ENCODE measurements at regions not wholly inside any gene's neighbourhood (a gene's known extent, or its start where the extent isn't known, plus 50 kb on each side); places are given as distances from the start of the nearest gene placed in this dataset.

DNA sequence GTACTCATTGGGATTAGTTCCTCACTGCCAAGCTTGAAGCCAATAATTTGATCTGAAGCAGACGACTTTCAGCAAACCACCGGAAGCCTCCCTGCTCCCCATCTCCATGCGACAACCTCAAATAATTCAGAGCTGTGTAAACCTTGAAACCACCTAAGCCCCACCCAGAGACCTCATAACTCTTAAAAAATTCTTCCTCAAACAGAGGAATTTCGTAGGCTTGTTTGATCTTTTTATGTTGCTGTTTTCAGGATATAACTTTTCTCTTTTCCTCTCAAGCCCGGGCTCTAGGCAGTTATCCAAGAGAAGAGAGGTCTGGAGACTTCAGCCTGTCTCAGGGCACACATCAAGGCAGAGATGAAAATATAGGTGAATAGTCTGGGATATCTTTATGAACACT, 311.6 kb downstream of the KCNRG start:
- no peaks in the 10 kb centered on the region for H3K27me3 ChIP-seq
- no peak overlapping the region for H3K4me3 ChIP-seq
- ATAC-seq, result no peak
- H3K4me1 ChIP-seq, result no peaks in the 10 kb centered on the region
- H3K9me3 ChIP-seq, result peaks cover 0 to 8% (median 0%) of the 10 kb centered on the region in 12 donors
- DNase-seq, result no peak
- H3K36me3 ChIP-seq, result no peaks in the 10 kb centered on the region
- WGBS, 4 donors, result 69 to 80% (median 72%) methylated on average over 5 of the region's 5 CpGs
- H3K27ac ChIP-seq, result no peak overlapping the region
- no peak for TF ChIP-seq POLR2A (IDR thresholded peaks at IDR 0.05)
- TF ChIP-seq, protein P1, sequence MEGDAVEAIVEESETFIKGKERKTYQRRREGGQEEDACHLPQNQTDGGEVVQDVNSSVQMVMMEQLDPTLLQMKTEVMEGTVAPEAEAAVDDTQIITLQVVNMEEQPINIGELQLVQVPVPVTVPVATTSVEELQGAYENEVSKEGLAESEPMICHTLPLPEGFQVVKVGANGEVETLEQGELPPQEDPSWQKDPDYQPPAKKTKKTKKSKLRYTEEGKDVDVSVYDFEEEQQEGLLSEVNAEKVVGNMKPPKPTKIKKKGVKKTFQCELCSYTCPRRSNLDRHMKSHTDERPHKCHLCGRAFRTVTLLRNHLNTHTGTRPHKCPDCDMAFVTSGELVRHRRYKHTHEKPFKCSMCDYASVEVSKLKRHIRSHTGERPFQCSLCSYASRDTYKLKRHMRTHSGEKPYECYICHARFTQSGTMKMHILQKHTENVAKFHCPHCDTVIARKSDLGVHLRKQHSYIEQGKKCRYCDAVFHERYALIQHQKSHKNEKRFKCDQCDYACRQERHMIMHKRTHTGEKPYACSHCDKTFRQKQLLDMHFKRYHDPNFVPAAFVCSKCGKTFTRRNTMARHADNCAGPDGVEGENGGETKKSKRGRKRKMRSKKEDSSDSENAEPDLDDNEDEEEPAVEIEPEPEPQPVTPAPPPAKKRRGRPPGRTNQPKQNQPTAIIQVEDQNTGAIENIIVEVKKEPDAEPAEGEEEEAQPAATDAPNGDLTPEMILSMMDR (IDR thresholded peaks at IDR 0.05), result no peak
- intact Hi-C loops (cut with DNase I), result no loop called here

DNA sequence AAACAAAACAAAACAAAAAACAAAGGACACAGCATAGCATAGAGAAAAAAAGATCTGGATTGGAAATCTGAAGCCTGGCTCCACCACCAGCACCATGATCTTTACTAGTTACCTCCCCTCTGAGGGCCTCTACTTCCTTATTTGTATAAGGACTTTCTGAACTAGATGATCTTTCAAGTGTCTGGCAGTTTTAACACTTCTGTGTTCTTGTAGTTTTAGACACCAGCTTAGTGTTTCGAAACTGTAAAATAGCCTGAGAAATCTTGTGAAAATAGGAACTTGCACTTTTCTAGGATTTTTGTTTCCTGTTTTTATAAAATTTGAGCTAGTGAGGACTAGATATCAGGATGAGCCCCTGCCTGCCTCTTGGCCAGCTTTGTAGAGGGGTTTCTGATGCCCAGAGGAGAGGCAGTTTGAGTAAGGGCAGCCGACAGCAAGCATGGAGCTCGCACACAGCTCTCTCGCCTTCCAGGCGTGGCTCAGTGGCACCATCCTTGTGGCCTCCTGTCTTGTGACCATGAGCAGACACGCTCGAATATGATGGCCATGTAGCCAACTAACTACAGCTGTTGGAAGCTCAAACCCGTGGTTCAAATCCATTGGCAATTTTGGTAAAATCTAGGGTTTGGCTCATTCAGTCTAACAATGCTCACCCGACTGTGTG, 319.0 kb downstream of the KCNRG start:
- WGBS, 4 donors, result 93 to 99% (median 94%) methylated on average over 9 of the region's 9 CpGs
- peak overlapping the region in 1 of 12 donors; percentile 61 for H3K27ac ChIP-seq
- peaks cover 0 to 16% (median 0%) of the 10 kb centered on the region in 12 donors for H3K4me1 ChIP-seq
- peak in 2 of 4 donors; percentile 24 to 49 for ATAC-seq
- TF ChIP-seq, protein P1 (IDR thresholded peaks at IDR 0.05), result no peak
- TF ChIP-seq POLR2A (IDR thresholded peaks at IDR 0.05), result no peak
- peak in 1 of 5 donors; percentile 61 for DNase-seq
- no peaks in the 10 kb centered on the region for H3K9me3 ChIP-seq
- no peaks in the 10 kb centered on the region for H3K27me3 ChIP-seq
- H3K4me3 ChIP-seq, result no peak overlapping the region
- no peaks in the 10 kb centered on the region for H3K36me3 ChIP-seq
- intact Hi-C loops (cut with DNase I), result no loop called here

DNA sequence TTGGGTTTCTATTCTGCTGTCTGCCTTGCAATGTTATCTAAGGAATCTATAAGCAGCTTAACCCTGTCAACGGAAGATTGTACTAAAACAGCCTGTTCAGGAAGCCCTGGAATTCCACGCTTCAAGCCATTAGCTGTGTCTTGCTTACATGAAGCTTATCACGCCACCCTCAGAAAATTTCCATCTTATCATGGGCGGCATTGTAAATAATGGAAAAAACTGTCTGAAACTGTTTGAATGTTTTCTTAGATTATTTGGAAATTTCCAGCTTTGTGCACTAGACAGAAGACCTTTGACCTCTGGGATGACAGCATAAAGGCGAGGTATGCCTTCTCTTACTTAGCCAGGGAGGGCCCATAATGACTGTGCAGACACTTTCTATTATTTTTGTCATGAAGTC, 319.7 kb downstream of the KCNRG start:
- Histone ChIP-seq H3K9me3 (no peaks in the 10 kb centered on the region), H3K4me3 (no peak overlapping the region), H3K36me3 (no peaks in the 10 kb centered on the region), H3K27ac (peak overlapping the region in 1 of 12 donors; percentile 61), H3K4me1 (peaks cover 0 to 21% (median 0%) of the 10 kb centered on the region in 12 donors), H3K27me3 (no peaks in the 10 kb centered on the region)
- DNase-seq (no peak), ATAC-seq (no peak)
- intact Hi-C loops (cut with DNase I), result no loop called here
- TF ChIP-seq POLR2A (IDR thresholded peaks at IDR 0.05), result no peak
- TF ChIP-seq, protein P1 (IDR thresholded peaks at IDR 0.05), result no peak
- WGBS, 4 donors, result 90 to 93% (median 92%) methylated on average over 5 of the region's 5 CpGs

DNA sequence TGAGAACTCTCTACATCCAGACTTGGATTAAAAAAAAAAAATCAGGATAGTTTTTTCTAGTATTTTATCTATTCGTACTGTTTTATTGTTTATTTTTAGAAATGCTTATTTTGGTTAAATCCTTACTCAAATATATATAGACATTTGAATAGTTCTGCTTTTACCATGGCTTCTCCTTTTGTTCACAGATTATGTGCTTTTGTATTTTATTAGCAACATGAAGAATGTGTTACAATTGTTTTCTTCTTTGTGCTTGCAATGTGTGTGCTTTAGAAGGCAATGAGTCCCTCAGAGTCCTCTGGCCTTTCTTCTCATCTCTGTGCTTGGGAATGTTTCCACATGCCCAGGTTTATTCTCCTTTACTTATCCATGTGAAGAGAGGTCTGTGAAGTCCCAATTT, 324.0 kb downstream of the KCNRG start:
- no peak for TF ChIP-seq POLR2A (IDR thresholded peaks at IDR 0.05)
- TF ChIP-seq, protein P1 (IDR thresholded peaks at IDR 0.05), result no peak
- Histone ChIP-seq H3K36me3 (no peaks in the 10 kb centered on the region), H3K27me3 (no peaks in the 10 kb centered on the region), H3K4me3 (no peak overlapping the region), H3K4me1 (peaks cover 0 to 17% (median 0%) of the 10 kb centered on the region in 12 donors), H3K27ac (no peak overlapping the region), H3K9me3 (peaks cover 0 to 7% (median 0%) of the 10 kb centered on the region in 12 donors)
- no peak for DNase-seq
- 59 to 77% (median 73%) methylated on average over 1 of the region's 1 CpG for WGBS, 4 donors
- no peak for ATAC-seq
- intact Hi-C loops (cut with DNase I), result no loop called here

Data from heart left ventricle (tissue), 16 donors.